Stimulated activated CD4-positive, alpha-beta T cell treated with anti-CD3 and anti-CD28 coated beads, Interleukin-2, amount 100 ng/mL, for 48 hours (primary cell): ENCODE measurements at regions not wholly inside any gene's neighbourhood (a gene's known extent, or its start where the extent isn't known, plus 50 kb on each side); places are given as distances from the start of the nearest gene placed in this dataset.
"Not testable (repeated sequence)": the region's sequence is repeated elsewhere in the genome, so short reads cannot be mapped to it uniquely, and the experiment has no call there.

Experiments
- DNase-seq, 2 donors: peaks; one replicate each; pipeline ENCODE4 v3.0.0-alpha.2; 2020

GRCh38 chr1:55309053-55309452 lies 93.9 kb upstream of the USP24 start:
- DNase-seq: no peak

- DNase-seq: no peak
Observed at GRCh38 chr1:55305735-55306134, 90.6 kb upstream of the USP24 start.

- no peak for DNase-seq
Observed at GRCh38 chr1:55304229-55304740, 89.1 kb upstream of the USP24 start.

- DNase-seq: no peak
Observed at GRCh38 chr1:55302972-55303371, 87.8 kb upstream of the USP24 start.

GRCh38 chr1:55301912-55302311 lies 86.7 kb upstream of the USP24 start:
- DNase-seq: no peak

GRCh38 chr1:55300975-55301374 lies 85.8 kb upstream of the USP24 start:
- DNase-seq: no peak

GRCh38 chr1:55298167-55298894 lies 83.2 kb upstream of the USP24 start:
- no peak for DNase-seq

- DNase-seq: not testable (repeated sequence)
Observed at GRCh38 chr1:55296247-55296646, 81.1 kb upstream of the USP24 start.

GRCh38 chr1:55289614-55290013 lies 74.5 kb upstream of the USP24 start:
- DNase-seq: no peak

GRCh38 chr1:55289042-55289441 lies 73.9 kb upstream of the USP24 start:
- no peak for DNase-seq

- no peak for DNase-seq
Observed at GRCh38 chr1:55288245-55288644, 73.1 kb upstream of the USP24 start.

- DNase-seq: no peak
Observed at GRCh38 chr1:55287723-55288122, 72.6 kb upstream of the USP24 start.

GRCh38 chr1:55286856-55287602 lies 71.9 kb upstream of the USP24 start:
- no peak for DNase-seq

GRCh38 chr1:55285834-55286233 lies 70.7 kb upstream of the USP24 start:
- DNase-seq: no peak

- peak in 1 of 2 donors; percentile 19 for DNase-seq
Observed at GRCh38 chr1:55284856-55285255, 69.7 kb upstream of the USP24 start.

- DNase-seq: no peak
Observed at GRCh38 chr1:55282058-55282457, 66.9 kb upstream of the USP24 start.

- DNase-seq: no peak
Observed at GRCh38 chr1:55280731-55281130, 65.6 kb upstream of the USP24 start.

- no peak for DNase-seq
Observed at GRCh38 chr1:55279627-55280026, 64.5 kb upstream of the USP24 start.

- no peak for DNase-seq
Observed at GRCh38 chr1:55278378-55278777, 63.2 kb upstream of the USP24 start.

- peak; percentile 79 to 82 for DNase-seq
Observed at GRCh38 chr1:55277377-55278130, 62.4 kb upstream of the USP24 start.

- no peak for DNase-seq
Observed at GRCh38 chr1:55276671-55277376, 61.7 kb upstream of the USP24 start.

- no peak for DNase-seq
Observed at GRCh38 chr1:55275941-55276341, 60.8 kb upstream of the USP24 start.
